Trophoblast cell (in vitro differentiated cells and primary cell): ENCODE measurements at regions not wholly inside any gene's neighbourhood (a gene's known extent, or its start where the extent isn't known, plus 50 kb on each side); places are given as distances from the start of the nearest gene placed in this dataset.

Experiments used
- DNase-seq, 2 donors: peaks; one replicate each; pipeline ENCODE4 v3.0.0-alpha.2; 2016
- H2AFZ ChIP-seq: 2 replicates; pipeline ENCODE4 v1.6.1; 2013; ENCODE audit warnings: low read length, moderate library complexity, mild to moderate bottlenecking; ENCODE audit not compliant: insufficient read depth, poor library complexity
- H2AK5ac ChIP-seq: 2 replicates; pipeline ENCODE4 v1.6.1; 2013; ENCODE audit warnings: mild to moderate bottlenecking, low read length
- H2BK120ac ChIP-seq: 2 replicates; pipeline ENCODE4 v1.6.1; 2013; ENCODE audit warnings: low read length, mild to moderate bottlenecking, moderate library complexity; ENCODE audit not compliant: insufficient read depth, poor library complexity
- H2BK12ac ChIP-seq: 2 replicates; pipeline ENCODE4 v1.6.1; 2013; ENCODE audit warnings: mild to moderate bottlenecking, low read length, moderate library complexity
- H2BK5ac ChIP-seq: 2 replicates; pipeline ENCODE4 v1.6.1; 2013; ENCODE audit warnings: low read length, low read depth, moderate library complexity, mild to moderate bottlenecking; ENCODE audit not compliant: poor library complexity
- H3K14ac ChIP-seq: 2 replicates; pipeline ENCODE4 v1.6.1; 2013; ENCODE audit warnings: mild to moderate bottlenecking, low read length
- H3K18ac ChIP-seq: 2 replicates; pipeline ENCODE4 v1.6.1; 2013; ENCODE audit warnings: mild to moderate bottlenecking, low read length
- H3K23ac ChIP-seq: 2 replicates; pipeline ENCODE4 v1.6.1; 2013; ENCODE audit warnings: low read length
- H3K27ac ChIP-seq: 2 replicates; pipeline ENCODE4 v1.5.1; 2013; ENCODE audit warnings: low read depth, mild to moderate bottlenecking, inconsistent platforms, low read length, moderate library complexity
- H3K27me3 ChIP-seq: 2 replicates; pipeline ENCODE4 v1.6.1; 2013; ENCODE audit warnings: inconsistent platforms, mild to moderate bottlenecking, low read length, moderate library complexity; ENCODE audit not compliant: insufficient read depth
- H3K36me3 ChIP-seq, 2 experiments: 1 replicate in 1 of 2; 2 replicates in 1 of 2; pipeline ENCODE4 v1.6.1; 2013; ENCODE audit warnings: low read length in 2 of 2, mild to moderate bottlenecking in 2 of 2, moderate library complexity in 1 of 2; ENCODE audit not compliant: insufficient read depth in 2 of 2, control insufficient read depth in 1 of 2
- H3K4ac ChIP-seq: 2 replicates; pipeline ENCODE4 v1.6.1; 2013; ENCODE audit warnings: low read depth, mild to moderate bottlenecking, low read length, moderate library complexity
- H3K4me1 ChIP-seq, 2 experiments: 1 replicate in 1 of 2; 2 replicates in 1 of 2; pipeline ENCODE4 v1.6.1; 2013; ENCODE audit warnings: low read length in 2 of 2, mild to moderate bottlenecking in 2 of 2, moderate library complexity in 1 of 2; ENCODE audit not compliant: insufficient read depth in 2 of 2, control insufficient read depth in 1 of 2
- H3K4me2 ChIP-seq: 2 replicates; pipeline ENCODE4 v1.6.1; 2013; ENCODE audit warnings: inconsistent platforms, mild to moderate bottlenecking, low read length, moderate library complexity
- H3K4me3 ChIP-seq: 2 replicates; pipeline ENCODE4 v1.5.1; 2013; ENCODE audit warnings: mild to moderate bottlenecking, low read depth, low read length, inconsistent platforms
- H3K79me1 ChIP-seq: one replicate; pipeline ENCODE4 v1.6.1; 2013; ENCODE audit warnings: low read length
- H3K79me2 ChIP-seq: 2 replicates; pipeline ENCODE4 v1.6.1; 2013; ENCODE audit warnings: low read length, mild to moderate bottlenecking; ENCODE audit not compliant: control insufficient read depth, insufficient read depth, poor library complexity
- H3K9ac ChIP-seq: 2 replicates; pipeline ENCODE4 v1.6.1; 2013; ENCODE audit warnings: mild to moderate bottlenecking, low read length
- H3K9me3 ChIP-seq: 2 replicates; pipeline ENCODE4 v1.6.1; 2013; ENCODE audit warnings: low read depth, mild to moderate bottlenecking, control low read depth, inconsistent platforms, low read length; ENCODE audit not compliant: insufficient read depth
- H4K12ac ChIP-seq: 2 replicates; pipeline ENCODE4 v1.6.1; 2013; ENCODE audit warnings: low read depth, mild to moderate bottlenecking, low read length, moderate library complexity
- H4K8ac ChIP-seq: 2 replicates; pipeline ENCODE4 v1.6.1; 2013; ENCODE audit warnings: low read depth, mild to moderate bottlenecking, low read length, moderate library complexity
- H4K91ac ChIP-seq: one replicate; pipeline ENCODE4 v1.6.1; 2013; ENCODE audit warnings: low read depth, mild to moderate bottlenecking, low read length, moderate library complexity
- WGBS: extraction: QIAGEN DNeasy Blood & Tissue Kit; methylation state at CpG from one replicate; pipeline ENCODE4 v1.1.7; 2013; ENCODE audit warnings: missing lambda C conversion rate; ENCODE audit not compliant: insufficient read length, insufficient coverage; ENCODE audit errors: extremely low coverage; 5-methylcytosine and 5-hydroxymethylcytosine counted together

- H4K8ac ChIP-seq = no peak overlapping the region
- H3K4me2 ChIP-seq = no peak overlapping the region
- no peak overlapping the region for H3K4ac ChIP-seq
- no peaks in the 10 kb centered on the region for H3K4me1 ChIP-seq
- no peak overlapping the region for H2AK5ac ChIP-seq
- H2BK5ac ChIP-seq = no peak overlapping the region
- H3K79me1 ChIP-seq = no peaks in the 10 kb centered on the region
- no peak overlapping the region for H2BK12ac ChIP-seq
- DNase-seq = no peak
- H3K79me2 ChIP-seq = no peaks in the 10 kb centered on the region
- no peak overlapping the region for H2BK120ac ChIP-seq
- no peak overlapping the region for H3K14ac ChIP-seq
- no peaks in the 10 kb centered on the region for H3K9me3 ChIP-seq
- no CpG with 5 or more reads among the region's 2 CpGs for WGBS
- no peak overlapping the region for H4K91ac ChIP-seq
- H3K4me3 ChIP-seq = no peak overlapping the region
- H3K18ac ChIP-seq = no peak overlapping the region
- no peak overlapping the region for H4K12ac ChIP-seq
- H3K27ac ChIP-seq = no peak overlapping the region
- no peaks in the 10 kb centered on the region for H3K27me3 ChIP-seq
- no peaks in the 10 kb centered on the region for H3K36me3 ChIP-seq
- no peak overlapping the region for H2AFZ ChIP-seq
- no peak overlapping the region for H3K9ac ChIP-seq
- no peak overlapping the region for H3K23ac ChIP-seq
Measured at GRCh38 chr5:89299998-89300397, 417.0 kb upstream of the MEF2C start.

GRCh38 chr5:89297066-89297465 lies 414.1 kb upstream of the MEF2C start:
- H4K8ac ChIP-seq = no peak overlapping the region
- no peak overlapping the region for H2BK12ac ChIP-seq
- no peak overlapping the region for H3K4ac ChIP-seq
- no peak overlapping the region for H2AFZ ChIP-seq
- no peaks in the 10 kb centered on the region for H3K27me3 ChIP-seq
- H3K9ac ChIP-seq = no peak overlapping the region
- H3K4me1 ChIP-seq = no peaks in the 10 kb centered on the region
- H3K14ac ChIP-seq = no peak overlapping the region
- no peaks in the 10 kb centered on the region for H3K79me1 ChIP-seq
- H2BK5ac ChIP-seq = no peak overlapping the region
- H3K4me2 ChIP-seq = no peak overlapping the region
- no peak overlapping the region for H4K12ac ChIP-seq
- H2AK5ac ChIP-seq = no peak overlapping the region
- no peaks in the 10 kb centered on the region for H3K79me2 ChIP-seq
- no peak overlapping the region for H3K27ac ChIP-seq
- WGBS = no CpG with 5 or more reads among the region's 1 CpG
- no peak overlapping the region for H2BK120ac ChIP-seq
- H3K9me3 ChIP-seq = no peaks in the 10 kb centered on the region
- no peak overlapping the region for H4K91ac ChIP-seq
- H3K18ac ChIP-seq = no peak overlapping the region
- no peaks in the 10 kb centered on the region for H3K36me3 ChIP-seq
- no peak overlapping the region for H3K23ac ChIP-seq
- DNase-seq = no peak
- H3K4me3 ChIP-seq = no peak overlapping the region

DNA sequence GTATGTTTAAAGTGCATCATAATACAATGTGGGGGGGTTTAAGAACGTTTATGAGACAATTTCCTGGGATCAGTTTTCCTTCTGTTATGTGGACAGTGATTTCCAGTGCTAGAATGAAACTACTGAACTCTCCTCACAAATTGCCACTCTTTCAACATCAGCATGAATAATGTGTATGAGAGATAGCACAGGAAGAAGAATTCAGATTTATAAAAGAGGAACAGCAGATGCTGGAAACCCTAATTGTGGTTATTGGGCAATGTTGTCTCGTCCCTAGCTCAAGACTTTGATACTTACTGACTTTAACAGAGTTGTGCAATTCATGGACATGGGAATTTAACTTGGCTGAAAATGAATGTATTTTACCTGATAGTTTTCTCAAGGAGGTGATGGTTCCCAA lies 410.8 kb upstream of the MEF2C start:
- no peaks in the 10 kb centered on the region for H3K27me3 ChIP-seq
- H2BK120ac ChIP-seq = no peak overlapping the region
- H3K79me2 ChIP-seq = no peaks in the 10 kb centered on the region
- H3K36me3 ChIP-seq = no peaks in the 10 kb centered on the region
- H4K12ac ChIP-seq = no peak overlapping the region
- no CpG with 5 or more reads among the region's 2 CpGs for whole genome bisulfite sequencing
- no peak overlapping the region for H4K8ac ChIP-seq
- no peak overlapping the region for H2AK5ac ChIP-seq
- no peaks in the 10 kb centered on the region for H3K79me1 ChIP-seq
- H4K91ac ChIP-seq = no peak overlapping the region
- no peak overlapping the region for H3K18ac ChIP-seq
- no peak overlapping the region for H3K4me3 ChIP-seq
- no peak overlapping the region for H3K4me2 ChIP-seq
- peak in 1 of 2 donors; percentile 35 for DNase-seq
- H3K9ac ChIP-seq = no peak overlapping the region
- no peak overlapping the region for H3K4ac ChIP-seq
- H3K14ac ChIP-seq = no peak overlapping the region
- no peak overlapping the region for H2AFZ ChIP-seq
- no peaks in the 10 kb centered on the region for H3K4me1 ChIP-seq
- no peaks in the 10 kb centered on the region for H3K9me3 ChIP-seq
- H3K23ac ChIP-seq = no peak overlapping the region
- H2BK12ac ChIP-seq = no peak overlapping the region
- no peak overlapping the region for H3K27ac ChIP-seq
- no peak overlapping the region for H2BK5ac ChIP-seq

DNA sequence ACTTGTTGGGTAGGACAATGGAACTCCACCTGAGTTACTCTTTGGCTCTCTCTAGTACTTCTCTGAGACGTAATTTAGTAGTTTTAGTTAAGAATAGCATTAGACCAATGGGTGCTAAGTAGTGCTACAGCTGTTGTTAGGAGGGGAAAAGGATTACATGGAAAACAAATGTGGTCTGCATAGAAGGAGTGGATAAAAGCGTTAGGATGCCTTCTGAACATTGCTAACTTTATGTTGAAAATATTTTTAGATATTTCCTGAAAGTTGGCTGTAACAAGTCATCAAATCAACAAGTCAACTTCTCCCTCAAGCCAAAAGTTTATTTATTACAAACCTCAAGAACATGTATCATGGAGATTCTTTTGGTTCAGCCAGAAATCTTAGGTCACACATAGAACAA lies 409.5 kb upstream of the MEF2C start:
- Histone ChIP-seq H2BK5ac (no peak overlapping the region), H3K4me2 (no peak overlapping the region), H3K9me3 (no peaks in the 10 kb centered on the region), H3K36me3 (no peaks in the 10 kb centered on the region), H2AFZ (no peak overlapping the region), H4K8ac (no peak overlapping the region), H4K91ac (no peak overlapping the region), H2AK5ac (no peak overlapping the region), H3K23ac (no peak overlapping the region), H3K4me3 (no peak overlapping the region), H3K27me3 (no peaks in the 10 kb centered on the region), H2BK120ac (no peak overlapping the region), H2BK12ac (no peak overlapping the region), H3K79me1 (no peaks in the 10 kb centered on the region), H3K27ac (no peak overlapping the region), H4K12ac (no peak overlapping the region), H3K79me2 (no peaks in the 10 kb centered on the region), H3K14ac (no peak overlapping the region), H3K4ac (no peak overlapping the region), H3K4me1 (no peaks in the 10 kb centered on the region), H3K9ac (no peak overlapping the region), H3K18ac (no peak overlapping the region)
- no peak for DNase-seq
- WGBS = no CpG with 5 or more reads among the region's 2 CpGs
